ENCODE measurements at regions not wholly inside any gene's neighbourhood (a gene's known extent, or its start where the extent isn't known, plus 50 kb on each side); places are given as distances from the start of the nearest gene placed in this dataset.

DNA sequence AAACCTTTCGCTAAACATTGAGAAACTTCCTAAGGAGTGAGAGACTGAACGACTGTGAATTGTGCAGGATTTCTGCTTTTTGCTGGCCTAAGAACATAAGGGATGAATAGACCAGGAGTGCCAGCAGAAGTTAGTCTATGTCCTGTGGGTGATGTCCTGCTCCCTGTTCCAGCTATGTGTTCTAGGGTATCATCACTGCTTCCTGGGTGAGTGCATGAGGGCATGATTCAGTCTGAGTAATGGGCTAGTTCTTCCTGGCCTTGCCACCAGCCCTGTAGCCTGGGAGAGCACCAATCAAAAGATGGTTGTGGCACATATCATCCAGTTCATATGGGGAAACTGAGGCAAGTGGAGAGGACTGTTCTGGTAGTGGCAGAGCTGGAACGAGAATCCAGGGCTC is 153.9 kb upstream of the TPM1 start:
- TF ChIP-seq, protein P1, sequence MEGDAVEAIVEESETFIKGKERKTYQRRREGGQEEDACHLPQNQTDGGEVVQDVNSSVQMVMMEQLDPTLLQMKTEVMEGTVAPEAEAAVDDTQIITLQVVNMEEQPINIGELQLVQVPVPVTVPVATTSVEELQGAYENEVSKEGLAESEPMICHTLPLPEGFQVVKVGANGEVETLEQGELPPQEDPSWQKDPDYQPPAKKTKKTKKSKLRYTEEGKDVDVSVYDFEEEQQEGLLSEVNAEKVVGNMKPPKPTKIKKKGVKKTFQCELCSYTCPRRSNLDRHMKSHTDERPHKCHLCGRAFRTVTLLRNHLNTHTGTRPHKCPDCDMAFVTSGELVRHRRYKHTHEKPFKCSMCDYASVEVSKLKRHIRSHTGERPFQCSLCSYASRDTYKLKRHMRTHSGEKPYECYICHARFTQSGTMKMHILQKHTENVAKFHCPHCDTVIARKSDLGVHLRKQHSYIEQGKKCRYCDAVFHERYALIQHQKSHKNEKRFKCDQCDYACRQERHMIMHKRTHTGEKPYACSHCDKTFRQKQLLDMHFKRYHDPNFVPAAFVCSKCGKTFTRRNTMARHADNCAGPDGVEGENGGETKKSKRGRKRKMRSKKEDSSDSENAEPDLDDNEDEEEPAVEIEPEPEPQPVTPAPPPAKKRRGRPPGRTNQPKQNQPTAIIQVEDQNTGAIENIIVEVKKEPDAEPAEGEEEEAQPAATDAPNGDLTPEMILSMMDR (conservative IDR thresholded peaks at IDR 0.05; ENCODE audit: control insufficient read depth, insufficient read depth, low read depth, low read length) = no peak
- DNase-seq (ENCODE audit: low read depth) = peak; percentile 64
- no peak overlapping the region for H3K4me3 ChIP-seq (ENCODE audit: control insufficient read depth, low read depth, low read length)

DNA sequence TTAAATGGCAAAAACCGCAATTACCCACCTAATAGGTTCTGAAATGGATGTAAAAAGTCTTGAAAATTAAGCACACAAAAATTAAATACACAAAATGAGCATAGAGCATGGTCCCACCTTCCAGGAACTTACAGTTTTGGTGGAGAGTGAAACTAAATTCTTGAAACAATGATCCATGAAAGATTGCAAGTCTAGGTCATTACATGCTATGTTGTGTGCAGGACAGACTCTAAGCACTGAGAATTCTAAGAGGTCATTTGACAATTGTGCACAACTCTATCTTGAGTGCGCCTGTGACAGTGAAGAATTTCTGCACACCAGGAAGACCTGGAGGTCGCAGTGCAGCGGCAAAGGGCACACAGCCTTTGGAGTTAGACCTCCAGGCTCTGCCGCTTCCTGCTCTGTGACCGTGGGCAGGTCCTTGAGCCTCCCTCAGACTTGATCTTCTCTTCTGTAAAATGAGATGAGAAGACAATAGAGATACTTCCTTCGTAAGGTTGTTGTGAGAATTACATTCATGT is 153.3 kb upstream of the TPM1 start:
- no peak for DNase-seq (ENCODE audit: low read depth)
- H3K4me3 ChIP-seq (ENCODE audit: control insufficient read depth, low read depth, low read length) = no peak overlapping the region
- TF ChIP-seq, protein P1 (conservative IDR thresholded peaks at IDR 0.05; ENCODE audit: control insufficient read depth, insufficient read depth, low read depth, low read length) = no peak

DNA sequence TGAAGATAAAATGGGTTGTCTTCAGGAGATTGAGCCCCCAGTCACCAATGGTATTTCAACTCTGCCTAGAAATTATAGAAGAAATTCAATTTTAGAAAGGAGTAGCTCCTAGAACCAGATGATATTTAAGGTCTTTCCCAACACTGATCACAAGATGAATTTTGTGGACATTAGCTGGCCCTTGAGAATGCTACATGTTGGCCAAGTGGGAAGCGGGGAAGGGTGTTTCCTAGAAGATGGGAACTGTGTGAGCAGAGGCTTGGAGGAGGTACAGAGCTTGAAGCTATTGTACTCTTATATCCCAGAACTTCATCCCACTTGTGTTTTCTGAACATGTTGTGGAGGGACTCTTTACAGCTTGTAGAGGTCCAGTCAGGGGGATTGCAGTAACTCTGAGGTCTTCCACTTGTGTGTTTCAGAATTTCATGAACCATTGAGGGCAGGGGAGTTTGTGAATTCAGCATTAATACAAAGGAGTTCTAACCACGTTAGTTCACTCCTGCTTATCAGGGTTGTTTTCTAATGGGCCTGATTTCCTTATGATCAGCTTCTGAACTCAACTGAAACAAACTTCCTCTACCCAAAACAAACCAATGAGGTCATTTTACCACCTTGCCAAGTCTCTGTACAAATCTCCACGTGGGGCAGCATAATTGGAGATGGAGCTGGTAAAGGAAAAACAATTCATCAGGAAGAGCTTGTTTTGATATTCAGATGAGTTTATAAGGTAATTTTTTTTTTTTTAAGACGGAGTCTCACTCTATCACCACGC is 152.6 kb upstream of the TPM1 start:
- TF ChIP-seq, protein P1 (conservative IDR thresholded peaks at IDR 0.05; ENCODE audit: control insufficient read depth, insufficient read depth, low read depth, low read length) = no peak
- H3K4me3 ChIP-seq (ENCODE audit: control insufficient read depth, low read depth, low read length) = no peak overlapping the region
- DNase-seq (ENCODE audit: low read depth) = peak; percentile 88

DNA sequence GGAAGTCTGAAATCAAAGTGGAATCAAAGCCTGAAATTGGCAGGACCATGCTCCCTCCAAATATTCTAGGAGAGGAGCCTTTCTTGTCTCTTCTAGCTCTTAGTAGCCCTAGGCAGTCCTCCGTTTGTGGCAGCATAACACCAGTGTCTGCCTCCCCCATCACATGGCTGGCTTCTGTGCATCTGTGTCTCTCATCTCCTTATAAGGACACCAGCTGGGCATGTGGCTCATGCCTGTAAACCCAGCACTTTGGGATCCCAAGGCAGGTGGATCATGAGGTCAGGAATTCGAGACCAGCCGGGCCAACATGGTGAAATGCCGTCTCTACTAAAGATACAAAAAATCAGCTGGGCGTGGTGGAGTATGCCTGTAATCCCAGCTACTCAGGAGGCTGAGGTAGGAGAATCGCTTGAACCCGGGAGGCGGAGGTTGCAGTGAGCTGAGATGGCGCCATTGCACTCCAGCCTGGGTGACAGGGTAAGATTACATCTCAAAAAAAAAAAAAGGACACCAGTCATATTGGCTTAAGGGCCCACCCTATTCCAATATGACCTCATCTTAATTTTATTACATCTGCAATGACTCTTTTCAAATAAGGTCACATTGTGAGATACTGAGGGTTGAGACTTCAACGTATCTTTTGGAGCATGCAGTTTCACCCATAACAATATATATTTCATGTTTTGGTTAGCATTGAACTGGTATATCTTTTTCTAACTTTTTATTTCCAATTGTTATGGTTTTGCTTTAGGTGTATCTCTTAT is 148.0 kb upstream of the TPM1 start:
- TF ChIP-seq, protein P1 (conservative IDR thresholded peaks at IDR 0.05; ENCODE audit: control insufficient read depth, insufficient read depth, low read depth, low read length) = no peak
- peak; percentile 12 for DNase-seq (ENCODE audit: low read depth)
- no peak overlapping the region for H3K4me3 ChIP-seq (ENCODE audit: control insufficient read depth, low read depth, low read length)

DNA sequence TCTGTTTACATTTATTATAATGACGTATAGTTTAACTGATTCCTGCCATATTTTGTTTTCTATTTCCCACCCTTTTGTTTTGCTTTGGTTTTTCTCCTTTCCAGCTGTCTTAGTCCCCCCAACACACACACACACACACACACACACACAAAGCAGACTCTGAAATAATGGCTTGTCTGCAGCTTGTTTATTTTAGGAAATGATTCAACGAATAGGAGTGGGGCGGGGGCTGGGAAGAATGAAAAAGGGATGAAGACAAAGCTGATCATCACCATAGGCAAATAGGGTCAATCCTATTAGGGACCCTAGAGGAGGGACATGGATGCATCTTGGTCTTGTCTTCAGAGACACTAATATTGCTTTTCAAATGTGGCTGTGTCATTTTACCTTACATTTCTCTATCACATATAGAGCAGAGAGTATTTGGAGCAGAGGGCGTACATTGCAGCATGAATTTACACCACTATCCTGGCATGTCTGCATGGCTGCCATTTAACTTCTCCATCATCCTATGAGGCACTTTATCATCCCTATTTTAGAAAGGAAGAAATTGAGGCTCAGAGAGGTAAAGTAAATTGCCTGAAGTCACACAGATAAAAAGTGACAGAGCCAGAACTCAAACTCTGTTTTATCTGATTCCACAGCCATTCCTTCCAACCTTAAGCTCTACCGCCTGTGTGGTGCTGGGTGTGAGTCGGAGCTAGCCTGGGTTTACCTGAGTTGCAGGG is 147.2 kb upstream of the TPM1 start:
- DNase-seq (ENCODE audit: low read depth) = peak; percentile 64
- TF ChIP-seq, protein P1 (conservative IDR thresholded peaks at IDR 0.05; ENCODE audit: control insufficient read depth, insufficient read depth, low read depth, low read length) = no peak
- no peak overlapping the region for H3K4me3 ChIP-seq (ENCODE audit: control insufficient read depth, low read depth, low read length)

DNA sequence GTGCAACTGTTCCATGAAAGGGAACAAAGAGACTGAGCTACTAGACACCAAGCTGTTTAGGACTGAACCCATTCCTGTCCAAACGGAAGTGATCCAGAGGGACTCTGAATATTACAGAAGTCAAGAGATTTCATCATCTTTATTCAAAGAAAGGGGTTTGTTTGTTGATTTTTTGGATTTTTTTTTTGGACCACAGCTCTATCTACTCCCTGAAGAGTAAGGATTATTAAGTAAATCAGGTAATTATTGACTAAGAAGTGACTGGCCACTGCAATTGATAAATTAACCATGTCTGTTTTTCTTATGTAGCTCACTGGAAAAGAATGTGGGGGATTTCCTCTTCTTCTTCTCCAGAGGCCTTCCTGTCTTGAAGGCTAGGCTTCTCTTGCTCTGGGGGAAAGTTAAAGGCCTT is 146.6 kb upstream of the TPM1 start:
- DNase-seq (ENCODE audit: low read depth) = peak; percentile 89
- H3K4me3 ChIP-seq (ENCODE audit: control insufficient read depth, low read depth, low read length) = no peak overlapping the region
- TF ChIP-seq, protein P1 (conservative IDR thresholded peaks at IDR 0.05; ENCODE audit: control insufficient read depth, insufficient read depth, low read depth, low read length) = no peak
